Upper lobe of left lung (tissue), 4 donors: ENCODE measurements at regions not wholly inside any gene's neighbourhood (a gene's known extent, or its start where the extent isn't known, plus 50 kb on each side); places are given as distances from the start of the nearest gene placed in this dataset.

Experiments used
- CTCF ChIP-seq, 6 experiments: fragments of 450-650 bp in 4 of 6; fragments of 200-600 bp in 2 of 6; sonication (generic) in 2 of 6; IDR thresholded peaks; one replicate each; pipeline ENCODE4 v1.5.1; 2016 to 2019; ENCODE audit warnings: antibody characterized with exemption in 6 of 6
- POLR2A ChIP-seq, 4 donors: fragments of 450-650 bp; IDR thresholded peaks; one replicate each; pipeline ENCODE4 v1.5.1; 2016 to 2017; ENCODE audit warnings: antibody characterized with exemption in 4 of 4, mild to moderate bottlenecking in 2 of 4
- POLR2AphosphoS5 ChIP-seq, 2 donors: sonication (generic); formaldehyde crosslinking; IDR thresholded peaks; one replicate each; pipeline ENCODE4 v1.5.1; 2017; ENCODE audit warnings: antibody characterized with exemption in 2 of 2

- TF ChIP-seq CTCF (IDR thresholded peaks at IDR 0.05) (no peak), POLR2A (IDR thresholded peaks at IDR 0.05) (no peak), POLR2AphosphoS5 (IDR thresholded peaks at IDR 0.05) (no peak)
Observed at GRCh38 chr4:177907736-177908424, 465.6 kb upstream of the AGA start.
